HG03378 (cell line): ENCODE measurements at regions not wholly inside any gene's neighbourhood (a gene's known extent, or its start where the extent isn't known, plus 50 kb on each side); places are given as distances from the start of the nearest gene placed in this dataset.
"Not testable (repeated sequence)": the region's sequence is repeated elsewhere in the genome, so short reads cannot be mapped to it uniquely, and the experiment has no call there.

Experiments
- ATAC-seq: cut with Tn5 transposase; IDR thresholded peaks from one replicate; pipeline ENCODE4 v1.9.1; 2021; ENCODE audit warnings: mild to moderate bottlenecking, moderate library complexity; ENCODE audit not compliant: unreplicated experiment

DNA sequence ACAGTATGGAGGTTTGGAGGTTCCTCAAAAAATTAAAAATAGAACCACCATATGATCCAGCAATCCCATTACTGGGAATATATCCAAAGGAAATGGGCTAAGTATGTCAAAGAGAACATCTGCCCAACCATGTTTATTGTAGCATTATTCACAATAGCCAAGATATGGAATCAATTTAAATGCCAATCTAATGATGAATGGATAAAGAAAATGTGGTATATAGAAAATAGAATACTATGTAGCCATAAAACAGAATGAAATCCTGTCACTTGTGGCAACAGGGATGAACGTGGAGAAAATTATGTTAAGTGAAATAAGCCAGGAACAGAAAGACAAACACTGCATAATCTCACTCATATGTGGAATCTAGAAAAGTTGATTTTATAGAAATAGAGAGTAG is 201.7 kb upstream of the AJAP1 start:
- no peak for ATAC-seq

DNA sequence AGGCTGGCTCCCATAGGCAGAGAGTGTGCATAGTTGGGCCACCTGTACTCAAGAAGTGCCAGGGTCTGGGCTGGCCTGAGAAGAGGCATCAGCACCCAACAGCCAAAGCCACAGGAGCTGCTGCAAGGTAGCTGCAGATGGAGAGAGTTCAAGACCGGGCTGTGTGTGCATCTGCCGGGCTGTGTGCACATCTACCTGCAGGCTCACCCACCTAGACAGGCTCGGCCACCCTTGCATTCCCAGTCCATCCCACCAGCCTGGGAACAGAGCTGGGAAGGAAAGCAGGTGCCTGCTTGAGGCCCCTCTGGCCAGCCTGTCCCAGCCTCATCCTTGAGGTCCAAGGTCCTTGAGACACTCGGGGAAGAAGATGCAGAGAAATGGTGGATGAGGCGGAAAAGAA is 194.4 kb upstream of the AJAP1 start:
- no peak for ATAC-seq

DNA sequence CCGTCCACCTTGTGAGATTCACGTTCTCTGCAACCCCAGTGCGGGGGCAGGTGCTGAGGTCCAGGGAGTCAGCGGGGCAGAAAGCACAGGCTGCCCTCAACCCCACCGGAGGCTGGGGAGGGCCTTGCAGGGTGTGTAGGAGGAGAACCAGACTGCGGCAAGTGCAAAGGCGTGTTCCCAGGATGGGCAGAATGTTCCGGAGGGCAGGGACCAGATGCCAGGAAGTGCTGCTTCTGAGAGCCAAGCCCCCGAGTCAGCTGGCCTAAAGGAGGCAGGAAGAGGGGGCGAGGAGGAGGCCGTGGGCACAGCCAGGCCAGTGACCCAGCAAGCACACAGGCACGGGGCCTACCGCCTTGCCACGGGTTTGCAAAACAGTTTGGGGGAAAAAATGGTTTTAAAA is 193.8 kb upstream of the AJAP1 start:
- ATAC-seq = no peak

DNA sequence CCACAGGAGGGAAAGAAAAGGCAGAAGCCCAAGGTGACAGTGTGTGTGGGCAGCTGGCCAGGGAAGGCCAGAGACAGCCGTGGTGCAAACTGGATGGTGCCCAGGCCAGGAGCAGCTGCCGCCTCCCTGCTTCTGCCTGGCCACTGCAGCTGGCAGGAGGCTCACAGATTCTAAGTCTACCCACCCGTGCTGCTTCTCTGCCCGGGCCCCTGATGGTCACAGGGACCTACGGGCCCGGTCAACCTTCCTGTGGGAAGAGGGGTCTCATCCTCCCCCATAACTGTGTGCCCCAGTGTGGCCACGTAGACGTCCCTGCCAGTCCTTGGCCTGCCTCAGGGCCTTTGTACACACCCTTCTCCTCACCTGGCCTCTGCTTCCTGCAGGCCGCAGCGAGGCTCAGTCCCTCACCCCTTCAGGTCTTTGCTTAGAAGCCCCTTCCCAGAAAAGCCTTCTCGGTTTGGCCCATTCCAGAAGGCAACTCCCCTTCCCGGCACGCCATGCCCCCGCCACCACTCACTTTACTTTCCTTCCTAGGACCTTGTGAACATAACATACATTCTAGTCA is 192.6 kb upstream of the AJAP1 start:
- no peak for ATAC-seq

DNA sequence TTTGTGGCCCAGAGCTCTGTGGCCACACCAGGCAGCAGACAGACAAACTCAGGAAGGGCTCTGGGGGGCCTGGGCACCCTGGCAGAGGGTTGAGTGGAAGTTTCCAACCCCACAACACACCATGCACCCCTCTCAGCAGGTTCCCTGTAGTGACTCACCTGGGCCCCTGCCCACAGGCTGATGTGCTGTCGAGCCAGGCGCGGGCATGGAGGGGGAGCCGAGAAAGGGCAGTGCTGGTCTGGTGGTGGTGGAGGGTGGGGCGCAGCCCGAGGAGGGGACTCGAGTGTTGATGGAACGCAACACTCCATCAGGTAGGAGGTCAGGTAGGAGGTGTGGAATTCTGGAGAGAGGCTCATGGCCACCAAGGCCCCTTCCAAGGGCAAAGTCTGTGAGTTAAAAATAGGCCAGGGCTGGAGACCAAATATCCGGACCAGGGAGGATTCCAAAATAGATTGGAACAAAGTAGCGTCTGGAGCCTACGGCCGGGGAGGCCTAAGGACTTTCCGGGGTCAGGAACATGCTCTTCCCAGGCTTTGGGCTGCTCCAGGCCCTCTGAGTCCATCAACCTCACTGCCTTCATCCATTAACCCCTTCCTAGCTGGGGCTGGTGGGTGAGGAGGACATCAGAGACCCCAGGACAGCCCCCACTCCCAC is 191.5 kb upstream of the AJAP1 start:
- no peak for ATAC-seq

DNA sequence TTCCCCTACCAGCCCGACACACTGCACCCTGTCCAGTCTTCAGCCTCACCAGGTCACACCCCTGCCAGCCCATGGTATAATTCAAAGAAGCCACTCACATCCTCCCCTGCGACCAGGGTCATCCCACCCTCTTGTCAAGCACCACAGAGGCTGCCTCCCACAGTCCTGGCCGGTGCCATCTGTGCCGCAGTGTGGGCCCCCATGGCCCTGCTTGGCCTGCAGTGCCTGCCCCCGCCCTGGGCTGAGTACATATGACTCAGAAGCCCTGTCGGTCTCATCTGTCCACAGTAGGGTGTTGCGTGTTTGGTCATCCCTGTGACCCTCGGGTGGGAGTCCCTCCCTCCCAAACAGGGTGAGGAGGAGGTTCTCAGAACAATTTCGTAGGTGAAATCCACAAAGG is 190.8 kb upstream of the AJAP1 start:
- no peak for ATAC-seq

DNA sequence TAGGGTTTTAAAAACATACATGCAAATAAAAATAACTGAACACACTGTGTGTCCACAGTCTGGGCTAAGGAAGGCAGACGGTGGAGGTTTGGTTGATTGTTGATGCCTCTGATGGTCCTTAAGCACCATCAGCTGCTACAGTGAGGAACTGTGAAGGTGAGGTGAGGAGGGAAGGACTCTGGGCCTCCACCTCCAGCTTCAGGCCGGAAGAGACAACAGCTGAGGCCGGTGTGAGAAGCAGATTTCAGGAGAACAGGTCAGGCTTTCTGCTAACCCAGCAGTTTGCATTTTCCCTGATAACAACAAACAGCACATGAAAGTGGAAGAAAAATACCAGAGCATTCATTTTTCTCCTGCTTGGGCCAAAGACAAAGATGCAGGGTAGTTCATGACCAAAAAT is 189.9 kb upstream of the AJAP1 start:
- no peak for ATAC-seq

DNA sequence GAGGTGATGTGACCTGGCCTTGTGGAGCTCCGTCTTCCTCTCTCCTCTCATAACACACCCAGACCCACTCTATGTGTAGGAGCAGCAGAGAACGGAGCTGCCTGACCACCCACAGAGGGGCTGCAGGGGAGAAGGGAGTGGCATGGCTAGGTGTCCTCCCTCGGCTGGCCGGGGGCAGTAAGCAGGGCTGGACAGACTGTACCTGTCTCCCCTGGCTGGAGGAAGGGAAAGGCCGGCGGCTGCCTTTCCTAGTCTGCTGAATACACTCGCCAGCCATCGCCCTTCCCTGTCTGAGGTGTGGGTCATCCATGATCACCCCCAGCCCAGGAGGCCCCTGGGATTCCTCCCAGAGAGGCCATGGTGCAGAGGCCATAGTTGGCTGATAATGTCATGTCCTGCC is 187.2 kb upstream of the AJAP1 start:
- ATAC-seq = no peak

DNA sequence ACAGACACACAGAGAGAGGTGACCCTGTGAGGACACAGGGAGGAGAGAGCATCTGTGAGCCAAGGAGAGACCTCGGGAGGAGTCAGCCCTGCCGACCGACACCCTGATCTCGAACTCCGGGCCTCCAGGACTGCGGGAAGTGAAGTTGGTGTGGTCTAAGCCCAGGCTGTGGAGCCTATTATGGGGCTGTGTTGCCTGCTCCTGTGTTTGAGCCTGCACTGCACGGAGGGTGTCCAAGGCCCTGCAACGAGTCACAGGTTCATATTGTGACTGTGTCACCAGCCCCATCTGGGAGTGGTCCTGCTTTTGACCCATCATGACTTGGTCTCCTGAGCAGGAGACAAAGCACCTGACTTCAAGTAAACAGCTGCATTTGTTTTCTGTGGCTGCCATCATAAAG is 186.0 kb upstream of the AJAP1 start:
- ATAC-seq = no peak

DNA sequence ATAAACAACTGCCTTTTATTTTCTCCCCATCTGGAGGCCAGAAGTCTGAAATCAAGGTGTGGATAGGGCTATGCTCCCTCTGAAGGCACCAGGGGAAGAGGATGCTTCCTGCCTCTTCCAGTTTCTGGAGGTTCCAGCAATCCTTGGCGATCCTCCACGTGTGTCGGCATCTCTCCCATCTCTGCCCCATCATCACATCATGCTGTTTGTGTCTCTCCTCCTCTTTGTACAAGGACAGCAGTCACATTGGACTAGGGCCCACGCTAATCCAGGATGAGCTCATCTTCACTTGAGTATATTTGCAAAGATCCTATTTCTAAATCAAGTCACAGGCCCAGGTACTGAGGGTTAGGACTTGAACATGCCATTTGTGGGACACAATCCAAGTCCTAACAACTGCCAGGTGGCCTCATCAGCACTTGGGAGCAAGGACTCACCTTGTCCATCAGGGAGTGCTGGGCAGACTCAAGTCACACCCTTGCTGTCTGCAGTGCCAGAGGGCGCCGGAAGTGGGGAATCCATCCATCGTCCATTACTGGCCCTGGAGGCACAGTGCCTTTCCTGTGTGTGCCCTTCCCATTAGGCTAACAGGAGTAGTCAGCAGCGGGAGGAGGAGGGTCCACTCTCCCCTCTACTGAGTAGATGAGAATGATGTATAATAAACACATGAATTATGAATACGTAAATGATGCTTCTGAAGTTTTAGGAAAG is 185.4 kb upstream of the AJAP1 start:
- ATAC-seq = no peak

DNA sequence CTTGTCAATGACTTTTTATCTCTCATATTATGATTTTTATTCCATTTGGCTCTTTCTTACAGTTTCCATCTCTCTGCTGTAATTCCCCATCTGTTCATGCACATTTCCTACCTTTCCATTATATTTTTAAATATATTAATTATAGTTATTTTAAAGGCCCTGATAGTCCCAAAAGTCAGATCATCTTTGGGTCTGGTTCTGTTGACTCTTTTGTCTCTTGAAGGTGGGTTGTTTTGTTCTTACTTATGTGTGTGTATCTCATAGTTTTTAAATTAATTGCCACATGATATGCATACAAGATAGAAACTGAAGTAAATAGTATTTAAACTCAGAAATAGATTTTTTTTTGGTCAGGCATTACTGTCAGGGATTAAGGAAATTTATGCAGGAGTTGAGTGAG is 178.0 kb upstream of the AJAP1 start:
- no peak for ATAC-seq

DNA sequence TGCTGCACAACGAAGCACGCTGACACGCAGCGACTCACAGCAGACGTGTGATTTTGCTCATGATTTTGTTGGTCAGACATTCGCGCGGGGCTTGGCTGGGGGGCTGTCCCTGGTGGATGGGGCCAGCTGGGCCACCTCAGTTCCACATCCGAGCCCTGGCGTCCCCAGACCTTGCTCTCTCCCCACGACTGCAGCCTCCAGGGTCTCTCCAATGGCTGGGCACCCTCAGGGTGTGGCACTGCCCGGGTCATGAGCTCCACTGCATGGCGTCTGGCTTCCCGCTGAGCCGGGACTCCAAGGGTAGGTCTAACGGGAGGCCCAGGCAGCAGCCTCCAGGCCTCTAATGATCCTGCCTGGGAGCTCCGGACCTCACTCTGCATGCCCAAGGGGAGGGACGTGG is 173.0 kb upstream of the AJAP1 start:
- no peak for ATAC-seq

DNA sequence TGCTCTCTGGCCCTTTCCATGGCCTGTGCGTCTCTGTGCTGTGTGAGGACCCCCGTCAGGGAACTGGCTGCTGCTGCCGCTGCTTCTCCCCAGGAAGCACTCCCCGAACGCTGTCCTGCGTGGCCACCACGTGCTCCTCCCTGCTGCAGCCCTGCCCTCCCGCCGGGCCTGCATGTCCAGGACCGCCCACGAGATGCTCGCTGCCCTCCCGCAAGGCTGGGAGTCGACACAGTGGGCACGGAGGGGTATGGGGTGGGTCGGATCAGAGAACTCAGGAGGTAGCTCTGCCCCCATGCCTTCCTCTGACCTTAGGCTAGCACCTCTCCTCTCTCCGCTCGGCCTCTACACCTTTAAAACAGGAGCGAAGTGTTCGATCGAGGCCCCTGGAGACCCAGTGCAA is 171.9 kb upstream of the AJAP1 start:
- ATAC-seq = no peak

DNA sequence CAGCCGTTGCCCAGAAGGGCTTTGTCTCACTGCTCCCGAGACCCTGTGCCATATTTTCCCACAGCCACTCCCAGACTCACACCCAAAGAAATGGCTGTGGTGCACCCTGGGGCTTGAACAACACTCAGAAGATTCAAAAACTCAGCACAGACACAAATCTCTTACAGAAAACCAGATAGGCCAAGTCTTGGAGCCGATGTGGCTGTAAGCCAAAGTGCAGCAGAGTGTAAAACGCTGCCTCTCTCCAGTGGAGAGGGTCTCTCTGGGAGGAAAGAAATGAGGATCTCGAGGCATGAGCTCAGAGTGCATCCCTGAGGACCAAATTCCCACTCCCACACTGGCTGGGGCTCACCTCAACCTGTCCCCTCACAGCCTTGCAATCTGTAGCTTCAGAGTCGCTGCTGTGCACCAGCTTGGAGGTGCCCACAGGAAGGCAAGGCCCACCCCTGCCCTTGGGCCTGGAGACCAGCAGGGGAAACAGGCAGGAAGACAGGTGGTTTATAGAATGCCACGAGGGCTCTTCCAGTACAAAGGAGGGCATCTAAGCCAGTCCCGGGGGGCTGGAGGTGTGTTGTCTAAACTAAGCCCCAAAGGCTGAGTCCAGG is 171.3 kb upstream of the AJAP1 start:
- ATAC-seq = no peak

DNA sequence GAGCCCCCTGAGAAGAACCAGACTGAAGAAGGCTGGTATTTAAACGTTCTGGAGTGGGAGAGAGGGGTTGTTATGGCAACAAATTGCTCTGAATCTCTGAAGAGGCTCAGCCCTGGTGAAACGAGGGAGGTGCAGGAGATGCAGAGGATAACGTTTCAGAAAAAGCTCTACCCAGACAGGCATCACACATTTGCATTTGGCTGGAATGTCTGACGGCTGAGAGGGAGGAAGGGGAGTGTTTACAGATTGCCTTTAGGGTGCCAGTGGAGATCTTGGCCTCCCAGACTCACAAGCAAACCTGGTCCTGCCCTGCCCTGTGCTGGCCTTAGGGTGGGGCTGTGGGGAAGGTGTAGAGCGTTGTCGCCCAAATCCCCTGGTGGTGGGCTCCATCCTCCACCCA is 169.0 kb upstream of the AJAP1 start:
- no peak for ATAC-seq

DNA sequence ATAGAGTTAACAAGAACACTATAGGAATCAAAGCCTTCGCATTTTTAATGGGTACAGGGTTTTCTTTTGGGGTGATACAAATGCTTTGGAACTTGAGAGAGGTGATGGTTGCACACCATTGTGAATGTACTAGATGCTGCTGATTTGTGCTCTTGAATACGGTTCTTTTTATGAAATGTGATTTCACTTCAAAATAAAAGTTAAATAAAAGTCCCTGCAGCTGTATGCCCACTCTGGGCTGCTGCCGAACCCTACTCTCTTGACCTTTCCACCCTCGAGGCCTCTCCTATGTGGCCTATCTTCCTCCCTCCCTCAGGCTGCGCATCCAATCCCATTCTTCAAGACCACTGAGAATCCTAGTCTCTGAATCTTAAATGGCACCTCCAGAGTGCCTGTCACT is 168.5 kb upstream of the AJAP1 start:
- ATAC-seq = no peak

DNA sequence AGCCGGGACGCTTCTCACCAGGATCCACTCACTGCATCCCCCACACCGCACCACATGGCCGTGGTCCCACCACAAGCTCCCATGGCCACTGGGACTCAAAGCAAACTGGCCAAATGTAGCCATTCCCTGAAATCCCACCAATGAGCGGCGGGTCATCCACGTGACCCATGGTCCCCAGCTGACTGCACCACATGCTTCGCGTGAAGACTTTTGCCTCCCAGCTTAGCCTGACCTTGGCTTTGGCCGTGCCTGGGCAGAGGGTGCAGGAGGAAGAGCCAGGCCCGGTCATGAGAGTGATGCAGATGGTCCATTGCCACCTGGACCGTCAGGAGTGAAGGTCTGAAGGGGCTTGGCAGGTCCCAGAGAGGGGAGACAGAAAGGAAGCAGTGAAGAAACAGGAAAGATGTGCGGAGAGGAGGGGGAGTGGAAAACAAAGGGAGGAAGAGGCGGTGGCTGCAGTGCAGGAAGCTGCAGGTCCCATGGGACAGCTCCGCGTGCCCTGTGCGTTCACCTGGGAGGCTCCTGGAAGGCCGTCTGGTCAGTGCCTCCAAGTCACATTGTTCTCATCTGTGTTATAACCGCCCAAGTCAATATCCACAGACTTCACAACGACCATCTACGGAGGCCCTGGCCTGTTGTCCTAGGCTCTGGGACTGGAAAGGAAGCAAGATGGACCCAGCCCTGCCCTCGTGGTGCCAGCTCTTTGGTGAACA is 167.8 kb upstream of the AJAP1 start:
- ATAC-seq = no peak

DNA sequence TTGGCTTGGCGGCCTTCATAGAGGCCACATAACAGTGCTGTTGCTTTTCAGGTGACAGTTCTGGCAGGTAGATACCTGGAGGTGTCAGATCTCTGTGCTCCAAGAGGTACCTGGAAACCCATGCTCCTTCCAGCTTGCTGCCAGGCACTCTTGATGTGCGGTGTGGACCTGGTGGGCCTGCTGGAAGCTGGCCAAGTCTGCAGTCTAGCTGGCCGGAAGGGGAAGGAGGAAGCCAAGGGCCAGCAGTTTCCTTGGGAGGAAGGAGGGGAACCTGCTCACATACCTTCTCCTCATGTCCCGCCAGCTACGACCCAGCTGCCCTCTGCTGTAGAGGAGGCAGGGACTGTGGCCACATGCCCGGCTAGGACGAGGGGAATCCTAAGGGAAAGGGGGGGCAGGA is 166.4 kb upstream of the AJAP1 start:
- ATAC-seq = no peak

DNA sequence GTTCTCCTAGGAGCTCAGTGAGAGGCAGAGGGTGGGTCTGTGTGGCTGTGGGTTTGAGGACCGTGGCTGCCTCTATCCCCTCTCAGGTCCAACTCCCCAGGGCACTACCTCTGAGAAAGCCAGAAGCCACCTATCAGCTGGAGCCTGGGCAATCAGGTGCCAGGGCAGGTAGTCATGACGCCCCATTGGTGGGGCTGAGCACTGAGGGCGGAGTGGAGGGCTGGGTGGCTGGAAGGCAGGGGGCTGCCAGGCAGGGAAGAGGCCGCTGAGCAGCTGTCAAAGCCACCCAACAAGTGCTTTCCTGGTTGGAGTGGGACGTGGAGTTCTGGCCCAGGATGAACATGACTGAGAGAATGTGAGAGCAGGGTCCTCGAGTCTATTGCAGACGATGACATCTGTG is 164.9 kb upstream of the AJAP1 start:
- ATAC-seq = no peak

DNA sequence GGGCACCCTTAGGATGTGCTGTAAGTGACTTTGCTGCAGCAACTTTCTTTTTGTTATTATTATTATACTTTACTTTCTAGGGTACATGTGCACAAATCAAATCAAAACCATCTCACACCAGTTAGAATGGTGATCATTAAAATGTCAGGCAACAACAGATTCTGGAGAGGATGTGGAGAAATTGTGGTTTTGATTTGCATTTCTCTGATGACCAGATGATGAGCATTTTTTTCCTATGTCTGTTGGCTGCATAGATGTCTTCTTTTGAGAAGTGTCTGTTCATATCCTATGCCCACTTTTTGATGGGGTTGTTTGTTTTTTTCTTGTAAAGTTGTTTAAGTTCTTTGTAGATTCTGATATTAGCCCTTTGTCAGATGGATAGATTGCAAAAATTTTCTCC is 164.4 kb upstream of the AJAP1 start:
- not testable (repeated sequence) for ATAC-seq

DNA sequence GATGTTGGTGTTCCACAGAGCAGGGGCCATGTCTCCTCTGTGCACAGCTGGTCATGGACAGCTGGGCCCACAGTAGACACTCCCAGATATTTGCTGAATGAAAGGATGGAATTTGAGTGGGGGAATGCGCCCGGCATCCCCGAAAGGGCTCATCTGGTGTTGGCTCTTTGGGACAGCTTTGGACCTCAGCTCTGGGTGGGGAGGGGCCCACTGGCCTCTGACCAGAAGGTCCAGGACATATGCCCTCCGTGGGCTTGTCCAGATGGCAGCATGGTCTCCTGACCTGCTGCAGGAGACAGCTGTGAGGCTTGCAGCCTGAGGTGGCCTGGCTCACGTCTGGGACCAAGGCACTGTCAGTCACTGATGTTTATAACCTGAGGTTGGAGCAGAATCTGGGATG is 160.4 kb upstream of the AJAP1 start:
- no peak for ATAC-seq

DNA sequence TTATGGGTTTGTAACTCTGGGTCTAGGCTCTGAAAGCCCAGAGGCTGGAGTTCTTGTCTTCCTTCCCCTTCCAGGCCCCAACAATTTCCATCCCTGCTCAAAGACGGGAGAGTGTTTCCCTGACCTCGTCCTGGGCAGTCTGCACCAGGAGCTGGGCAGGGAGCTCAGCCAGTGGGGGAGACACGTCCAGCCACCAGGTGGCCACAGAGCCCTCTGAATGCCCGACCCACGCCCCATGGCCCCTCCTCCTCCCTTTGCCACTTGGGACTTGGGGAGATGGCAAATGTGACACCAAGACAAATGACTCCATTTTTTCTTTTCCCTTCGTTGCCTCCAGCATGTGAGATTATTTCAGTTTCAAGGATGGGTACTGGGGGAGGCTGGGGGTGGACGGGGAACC is 159.9 kb upstream of the AJAP1 start:
- ATAC-seq = no peak
